Heart right ventricle (tissue), 16 donors: ENCODE measurements at regions not wholly inside any gene's neighbourhood (a gene's known extent, or its start where the extent isn't known, plus 50 kb on each side); places are given as distances from the start of the nearest gene placed in this dataset.

Source experiments
- ATAC-seq, 8 donors: fragments of 200-7000 bp; cut with Tn5 transposase; one replicate each; pipeline ENCODE4 v1.9.1; 2020; ENCODE audit warnings: mild to moderate bottlenecking in 8 of 8, moderate library complexity in 8 of 8, moderate number of reproducible peaks in 1 of 8
- DNase-seq, 2 donors: peaks; one replicate each; pipeline ENCODE4 v3.0.0-alpha.2; 2020
- H3K27ac ChIP-seq, 10 donors: fragments of 200-600 bp; sonication (generic) in 2 of 10; one replicate each; pipeline versions ENCODE4 v1.5.0 to v1.8.0; 2020 to 2022; ENCODE audit warnings: mild to moderate bottlenecking in 3 of 10
- H3K27me3 ChIP-seq, 7 donors: fragments of 200-600 bp; one replicate each; pipeline ENCODE4 v1.8.0; 2021 to 2022; ENCODE audit warnings: mild to moderate bottlenecking in 2 of 7
- H3K36me3 ChIP-seq, 9 donors: fragments of 200-600 bp; sonication (generic) in 1 of 9; one replicate each; pipeline versions ENCODE4 v1.5.0 to v1.8.0; 2020 to 2022; ENCODE audit warnings: mild to moderate bottlenecking in 2 of 9
- H3K4me1 ChIP-seq, 9 donors: fragments of 200-600 bp; sonication (generic) in 1 of 9; one replicate each; pipeline versions ENCODE4 v1.5.0 to v1.8.0; 2020 to 2022; ENCODE audit warnings: mild to moderate bottlenecking in 4 of 9
- H3K4me3 ChIP-seq, 10 donors: fragments of 200-600 bp; sonication (generic) in 2 of 10; one replicate each; pipeline versions ENCODE4 v1.5.0 to v1.8.0; 2020 to 2022; ENCODE audit warnings: mild to moderate bottlenecking in 7 of 10, moderate library complexity in 2 of 10
- H3K9me3 ChIP-seq, 11 donors: fragments of 200-600 bp in 10 of 11; sonication (generic) in 2 of 11; one replicate each; pipeline versions ENCODE4 v1.5.0 to v1.8.0; 2013 to 2022; ENCODE audit warnings: mild to moderate bottlenecking in 2 of 11, control low read depth in 1 of 11, moderate library complexity in 1 of 11
- CTCF ChIP-seq, 9 donors: fragments of 200-600 bp; sonication (generic) in 2 of 9; IDR thresholded peaks; one replicate each; pipeline versions ENCODE4 v1.5.0 to v1.8.0; 2021 to 2022; ENCODE audit warnings: antibody characterized with exemption in 9 of 9, mild to moderate bottlenecking in 5 of 9, moderate library complexity in 1 of 9
- WGBS, 2 donors: extraction: QIAGEN DNeasy Blood & Tissue Kit; methylation state at CpG; one replicate each; pipeline ENCODE4 v1.1.7; 2013; ENCODE audit warnings: inconsistent platforms in 1 of 2; 5-methylcytosine and 5-hydroxymethylcytosine counted together
- intact Hi-C, 10 donors: fragments of 100-400 bp; cut with DNase I; formaldehyde crosslinking; loops; one replicate each; pipeline versions ENCODE4 v1.11.1 to v1.14.2; 2022
- donor health status: Arrhythmogenic right ventricular cardiomyopathy.
- donor health status: ischemic (EF 13 %, LVEDD 7.1; RV severe dilation, severe dysfunction).
- donor health status: healthy with polysubstance abuse.
- donor health status: DM: no; HTN: yes; CAD: no.
- donor health status: DM: no; HTN: no; CAD: no.
- donor health status: ischemic (EF 25% LVEDD 6.9; RV normal size, moderate dysfunction).
- donor health status: ischemic (EF 25% LVEDD 5.7; RV mildly dilated, moderate dysfunction).
- donor health status: healthy.
- donor health status: DM: yes; HTN: yes; CAD: no.
- donor health status: Ischemic cardiomyopathy.
- donor health status: ischemic (EF 35%, LVEDD 5.7; RV mildly dilated, moderate dysfunction).
- donor health status: nonischemic (EF 11% LVEDD 7.7; RV severe dilation, severe dysfunction).
- donor health status: DM: yes; HTN: yes; CAD: no.
- donor health status: PGD.
- donor health status: ischemic (EF 29% LVEDD 5.4; RV normal size, mild dysfunction).
- donor health status: nonischemic (EF 23%, LVEDD 6.1; RV moderate dilation, normal function).

GRCh38 chr5:52476346-52476745 lies 311.4 kb upstream of the ITGA1 start:
- TF ChIP-seq CTCF (IDR thresholded peaks at IDR 0.05): no peak
- Histone ChIP-seq H3K27me3 (no peaks in the 10 kb centered on the region), H3K9me3 (peaks cover 0 to 11% (median 0%) of the 10 kb centered on the region in 11 donors), H3K36me3 (no peaks in the 10 kb centered on the region), H3K4me3 (no peak overlapping the region), H3K4me1 (no peaks in the 10 kb centered on the region), H3K27ac (no peak overlapping the region)
- no peak for ATAC-seq
- no peak for DNase-seq
- intact Hi-C loops: no loop called here
- 88 to 94% methylated on average over 1 of the region's 1 CpG for WGBS, 2 donors

GRCh38 chr5:52481201-52481600 lies 306.5 kb upstream of the ITGA1 start:
- TF ChIP-seq CTCF (IDR thresholded peaks at IDR 0.05): no peak
- DNase-seq (no peak), ATAC-seq (no peak)
- intact Hi-C loops: no loop called here
- no peak overlapping the region for H3K4me3 ChIP-seq
- no peaks in the 10 kb centered on the region for H3K4me1 ChIP-seq
- H3K9me3 ChIP-seq: peaks cover 0 to 11% (median 0%) of the 10 kb centered on the region in 11 donors
- WGBS, 2 donors: 87 to 98% methylated on average over 1 of the region's 1 CpG
- H3K36me3 ChIP-seq: no peaks in the 10 kb centered on the region
- H3K27me3 ChIP-seq: no peaks in the 10 kb centered on the region
- no peak overlapping the region for H3K27ac ChIP-seq

GRCh38 chr5:52481851-52482250 lies 305.9 kb upstream of the ITGA1 start:
- Histone ChIP-seq H3K4me1 (no peaks in the 10 kb centered on the region), H3K27me3 (no peaks in the 10 kb centered on the region), H3K9me3 (peaks cover 0 to 11% (median 0%) of the 10 kb centered on the region in 11 donors), H3K27ac (no peak overlapping the region), H3K4me3 (no peak overlapping the region), H3K36me3 (no peaks in the 10 kb centered on the region)
- DNase-seq (no peak), ATAC-seq (no peak)
- TF ChIP-seq CTCF (IDR thresholded peaks at IDR 0.05): no peak
- intact Hi-C loops: no loop called here
- WGBS, 2 donors: 49 to 57% methylated on average over 2 of the region's 2 CpGs

- Histone ChIP-seq H3K27me3 (no peaks in the 10 kb centered on the region), H3K9me3 (no peaks in the 10 kb centered on the region), H3K27ac (no peak overlapping the region), H3K36me3 (no peaks in the 10 kb centered on the region), H3K4me1 (no peaks in the 10 kb centered on the region), H3K4me3 (no peak overlapping the region)
- DNase-seq: no peak
- intact Hi-C loops: no loop called here
- no peak for ATAC-seq
- no peak for TF ChIP-seq CTCF (IDR thresholded peaks at IDR 0.05)
- 91 to 92% methylated on average over 4 of the region's 4 CpGs for WGBS, 2 donors
Measured at GRCh38 chr5:52491071-52491787, 296.5 kb upstream of the ITGA1 start.
